HepG2 (cell line): ENCODE measurements at regions not wholly inside any gene's neighbourhood (a gene's known extent, or its start where the extent isn't known, plus 50 kb on each side); places are given as distances from the start of the nearest gene placed in this dataset.

Experiments
- ATAC-seq: fragments of 200-7000 bp; cut with Tn5 transposase; 3 replicates; pipeline ENCODE4 v1.9.1; 2020; ENCODE audit warnings: mild to moderate bottlenecking, moderate library complexity
- BruUV-seq: library from RNA; stranded (reverse); fragments of 400-500 nt; replicated peaks from 2 replicates; lab custom pipeline; 2021; lab: Mats Ljungman, UMichigan
- CTCF ChIA-PET: fragments of 300-600 bp; formaldehyde crosslinking; extraction: SDS; loops from one replicate; lab custom pipeline; 2021; ENCODE audit warnings: low total read pairs, inconsistent platforms, low intra/inter-chr PET ratio; lab: Yijun Ruan, JAX
- POLR2A ChIA-PET: fragments of 350-600 bp; sonication (Branson Sonifier 250); formaldehyde crosslinking; loops from one replicate; lab custom pipeline; 2020; ENCODE audit warnings: antibody characterized with exemption, inconsistent platforms; lab: Yijun Ruan, JAX
- DNase-seq: peaks from one replicate; pipeline ENCODE4 v3.0.0-alpha.2; 2015; ENCODE audit warnings: low spot score
- FAIRE-seq: peaks from 3 replicates; lab custom pipeline; 2011; peaks lifted over from hg19 to GRCh38; lab: Jason Lieb, UNC
- H2AFZ ChIP-seq: one replicate; pipeline ENCODE4 v1.6.1; 2011; ENCODE audit warnings: low read length, inconsistent platforms
- H3K27ac ChIP-seq: fragments of 300-600 bp; 3 replicates; pipeline ENCODE4 v1.8.0; 2011; ENCODE audit warnings: mixed run types, mild to moderate bottlenecking, mixed read lengths, low read length, inconsistent platforms; ENCODE audit not compliant: insufficient read depth; ENCODE audit errors: extremely low read length
- H3K27me3 ChIP-seq, 2 experiments: fragments of 200-600 bp in 1 of 2; 2 replicates in 1 of 2; 3 replicates in 1 of 2; pipeline versions ENCODE4 v1.6.0 to v1.8.0; 2011; ENCODE audit warnings: low read length in 2 of 2, mild to moderate bottlenecking in 2 of 2, moderate library complexity in 2 of 2, inconsistent platforms in 1 of 2; ENCODE audit not compliant: insufficient read depth in 2 of 2, control insufficient read depth in 1 of 2
- H3K36me3 ChIP-seq, 2 experiments: fragments of 200-600 bp in 1 of 2; replicated peaks in 1 of 2; 2 replicates in 1 of 2; 3 replicates in 1 of 2; pipeline versions ENCODE4 v1.5.1 to v1.8.0; 2011; ENCODE audit warnings: low read length in 2 of 2, inconsistent platforms in 1 of 2; ENCODE audit not compliant: insufficient read depth in 2 of 2, control insufficient read depth in 1 of 2
- H3K4me1 ChIP-seq: 2 replicates; pipeline ENCODE4 v1.5.1; 2012; ENCODE audit warnings: low read length, inconsistent platforms; ENCODE audit not compliant: insufficient read depth
- H3K4me2 ChIP-seq: 2 replicates; pipeline ENCODE4 v1.6.0; 2011; ENCODE audit warnings: low read depth, low read length, inconsistent platforms
- H3K4me3 ChIP-seq, 3 experiments: fragments of 200-600 bp in 1 of 3; sonication (generic), shearing (Covaris generic) in 1 of 3; replicated peaks in 1 of 3; 2 replicates each; pipeline ENCODE4 v1.5.1; 2011 to 2016; ENCODE audit warnings: low read length in 3 of 3, inconsistent platforms in 2 of 3, low read depth in 2 of 3, mild to moderate bottlenecking in 2 of 3, control low read depth in 1 of 3, mixed read lengths in 1 of 3; ENCODE audit not compliant: insufficient read depth in 1 of 3
- H3K79me2 ChIP-seq: one replicate; pipeline ENCODE4 v1.6.1; 2011; ENCODE audit warnings: low read length, inconsistent platforms; ENCODE audit not compliant: insufficient read depth
- H3K9ac ChIP-seq: 2 replicates; pipeline ENCODE4 v1.6.0; 2011; ENCODE audit warnings: mild to moderate bottlenecking, low read depth, low read length, inconsistent platforms; ENCODE audit not compliant: insufficient read depth
- H3K9me3 ChIP-seq: 2 replicates; pipeline ENCODE4 v1.5.1; 2012; ENCODE audit warnings: mild to moderate bottlenecking, low read length
- H4K20me1 ChIP-seq: 2 replicates; pipeline ENCODE4 v1.6.0; 2011; ENCODE audit warnings: inconsistent platforms, mild to moderate bottlenecking, low read length, moderate library complexity; ENCODE audit not compliant: insufficient read depth
- ELF3 ChIP-seq: IDR thresholded peaks from 2 replicates; pipeline ENCODE4 v1.6.1; 2016; ENCODE audit warnings: missing genetic modification reagents, missing compliant biosample characterization
- KIAA2018 ChIP-seq: sonication (generic); formaldehyde crosslinking; IDR thresholded peaks from 2 replicates; pipeline ENCODE4 v1.5.0; 2020; ENCODE audit warnings: mild to moderate bottlenecking, missing genetic modification reagents, borderline replicate concordance
- ZNF101 ChIP-seq: sonication (generic); formaldehyde crosslinking; IDR thresholded peaks from 2 replicates; pipeline ENCODE4 v1.4.0; 2020; ENCODE audit warnings: mild to moderate bottlenecking, low read depth, missing genetic modification reagents, borderline replicate concordance
- ZNF224 ChIP-seq: sonication (generic); formaldehyde crosslinking; IDR thresholded peaks from 2 replicates; pipeline ENCODE4 v1.5.0; 2020; ENCODE audit warnings: mild to moderate bottlenecking, missing genetic modification reagents
- ZNF768 ChIP-seq: sonication (generic); formaldehyde crosslinking; IDR thresholded peaks from 2 replicates; pipeline ENCODE4 v1.4.0; 2020; ENCODE audit warnings: missing genetic modification reagents
- ZSCAN21 ChIP-seq: sonication (generic); formaldehyde crosslinking; IDR thresholded peaks from 2 replicates; pipeline ENCODE4 v1.8.0; 2022; ENCODE audit warnings: mild to moderate bottlenecking, missing genetic modification reagents, moderate library complexity, borderline replicate concordance
- WGBS: methylation state at CpG from one replicate; pipeline ENCODE4 v1.1.6; 2017; ENCODE audit warnings: low lambda C conversion rate; 5-methylcytosine and 5-hydroxymethylcytosine counted together
- in situ Hi-C: cut with HindIII; loops from 2 replicates; pipeline ENCODE4 v1.10.0; 2017; ENCODE audit warnings: low pct_unique_long_range_greater_than_20kb; ENCODE audit not compliant: extremely low pct_ligation_motif_present
- intact Hi-C: fragments of 100-400 bp; cut with micrococcal nuclease; formaldehyde crosslinking; loops from one replicate; pipeline ENCODE4 v1.10.0; 2022; ENCODE audit not compliant: unreplicated experiment

DNA sequence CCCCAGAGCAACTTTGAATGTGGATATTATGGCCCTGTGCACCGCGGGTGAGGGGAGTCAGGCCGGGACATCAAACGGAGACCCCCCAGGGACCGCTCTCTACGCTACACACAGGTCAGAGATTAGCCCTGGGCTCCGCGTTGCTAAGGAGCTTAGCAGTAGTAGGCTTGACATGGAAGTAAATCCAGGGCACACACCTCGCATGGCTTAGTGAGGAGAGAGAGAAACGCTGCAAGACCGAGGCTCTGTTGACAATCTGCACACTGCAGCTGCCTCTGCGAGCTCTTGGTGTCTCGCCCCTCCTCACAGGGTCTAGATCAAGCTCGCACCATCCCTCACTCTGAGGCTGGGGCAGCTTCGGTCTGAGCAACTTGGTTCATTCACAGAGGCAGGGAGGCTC, 116.1 kb upstream of the CDH4 start (continued):
- no peak for TF ChIP-seq ZNF224
- TF ChIP-seq ZSCAN21 (CRISPR knock-in tag): no peak

DNA sequence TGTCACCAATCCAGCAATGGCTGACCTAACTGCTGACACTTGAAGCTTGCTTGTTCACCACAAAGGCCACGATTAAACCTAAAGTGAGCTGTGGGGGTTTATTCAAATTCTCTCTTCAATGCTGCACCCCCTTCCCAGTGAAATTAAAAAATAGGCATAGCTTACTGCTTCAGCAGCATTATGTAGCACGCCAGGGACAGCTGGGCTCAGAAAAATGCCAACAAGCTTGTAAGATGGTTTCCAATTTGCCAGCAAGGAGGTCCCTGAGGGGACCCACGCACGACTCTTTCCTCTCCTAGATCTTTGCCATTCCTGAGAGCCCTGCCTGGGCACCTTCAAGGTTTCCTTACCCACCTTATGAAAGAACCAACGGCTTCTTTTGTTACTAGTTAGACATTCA, 113.5 kb upstream of the CDH4 start:
- Histone ChIP-seq H3K27me3 (peaks cover 3 to 32% of the 10 kb centered on the region in 2 experiments; a peak in 4 of 5 replicates), H3K36me3 (no peaks in the 10 kb centered on the region), H3K4me3 (no peak overlapping the region), H3K4me1 (no peaks in the 10 kb centered on the region), H3K9ac (no peak overlapping the region), H3K27ac (no peak overlapping the region), H3K79me2 (no peaks in the 10 kb centered on the region), H3K9me3 (no peaks in the 10 kb centered on the region), H2AFZ (no peak overlapping the region)
- no peak for ATAC-seq
- no TSS peak for BruUV-seq
- 8% methylated on average over 5 of the region's 5 CpGs for WGBS
- POLR2A ChIA-PET: no interaction called here
- CTCF ChIA-PET: no interaction called here
- no peak for TF ChIP-seq KIAA2018
- no peak for TF ChIP-seq ZNF768 (CRISPR knock-in tag)
- no peak for TF ChIP-seq ELF3 (CRISPR knock-in tag)
- no peak for TF ChIP-seq ZNF101
- TF ChIP-seq, all 625 proteins: peak for 0
- Histone ChIP-seq H4K20me1 (no peaks in the 10 kb centered on the region), H3K4me2 (no peak overlapping the region)
- intact Hi-C loops: no loop called here
- in situ Hi-C loops: no loop called here
- FAIRE-seq: no peak
- DNase-seq: no peak
